Glomerular visceral epithelial cell (primary cell): ENCODE measurements at regions not wholly inside any gene's neighbourhood (a gene's known extent, or its start where the extent isn't known, plus 50 kb on each side); places are given as distances from the start of the nearest gene placed in this dataset.
A peak's percentile ranks its signal among the peaks of the same experiment; 100 is the strongest.
"Not testable (repeated sequence)": the region's sequence is repeated elsewhere in the genome, so short reads cannot be mapped to it uniquely, and the experiment has no call there.

Experiments
- DNase-seq: peaks from one replicate; pipeline ENCODE4 v3.0.0-alpha.2; 2016; ENCODE audit errors: extremely low spot score

DNA sequence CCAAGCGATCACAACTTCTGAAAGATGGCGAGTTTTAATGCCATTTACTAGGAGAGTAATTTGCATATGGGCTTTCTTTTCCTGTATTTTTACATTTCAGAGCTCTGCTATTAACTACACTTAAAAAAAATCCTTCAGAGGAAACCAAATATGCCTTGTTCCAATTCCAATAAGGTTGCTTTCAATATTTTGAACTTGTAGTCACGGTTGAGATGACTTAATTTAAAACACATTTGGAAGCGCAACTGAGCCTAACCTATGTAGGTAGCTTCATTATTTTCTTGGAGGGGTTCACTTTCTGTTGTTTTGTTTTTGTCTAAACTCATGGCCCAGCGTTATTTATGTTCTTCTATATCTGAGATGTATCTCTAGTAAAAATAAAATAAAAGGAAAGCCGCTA, 93.4 kb downstream of the BLID start:
- DNase-seq, result no peak

DNA sequence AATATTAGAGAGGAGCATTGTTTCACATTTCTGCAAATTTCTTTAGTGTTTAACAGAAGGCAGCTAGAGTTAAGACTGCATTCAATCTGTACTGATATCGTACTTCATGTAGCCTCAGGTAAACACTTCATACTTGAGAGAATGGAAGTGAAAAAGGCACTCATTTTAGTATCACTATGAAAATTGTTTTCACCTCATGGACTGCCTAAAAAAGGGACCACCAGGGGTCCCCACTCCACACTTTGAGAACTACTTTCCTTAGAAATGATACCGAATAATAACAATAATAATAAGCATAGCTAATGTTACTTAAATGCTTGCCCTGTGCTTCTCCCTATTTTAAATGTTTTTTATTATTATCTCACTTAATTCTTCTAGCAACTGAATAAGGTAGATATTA, 95.1 kb downstream of the BLID start:
- peak; percentile 10 for DNase-seq

DNA sequence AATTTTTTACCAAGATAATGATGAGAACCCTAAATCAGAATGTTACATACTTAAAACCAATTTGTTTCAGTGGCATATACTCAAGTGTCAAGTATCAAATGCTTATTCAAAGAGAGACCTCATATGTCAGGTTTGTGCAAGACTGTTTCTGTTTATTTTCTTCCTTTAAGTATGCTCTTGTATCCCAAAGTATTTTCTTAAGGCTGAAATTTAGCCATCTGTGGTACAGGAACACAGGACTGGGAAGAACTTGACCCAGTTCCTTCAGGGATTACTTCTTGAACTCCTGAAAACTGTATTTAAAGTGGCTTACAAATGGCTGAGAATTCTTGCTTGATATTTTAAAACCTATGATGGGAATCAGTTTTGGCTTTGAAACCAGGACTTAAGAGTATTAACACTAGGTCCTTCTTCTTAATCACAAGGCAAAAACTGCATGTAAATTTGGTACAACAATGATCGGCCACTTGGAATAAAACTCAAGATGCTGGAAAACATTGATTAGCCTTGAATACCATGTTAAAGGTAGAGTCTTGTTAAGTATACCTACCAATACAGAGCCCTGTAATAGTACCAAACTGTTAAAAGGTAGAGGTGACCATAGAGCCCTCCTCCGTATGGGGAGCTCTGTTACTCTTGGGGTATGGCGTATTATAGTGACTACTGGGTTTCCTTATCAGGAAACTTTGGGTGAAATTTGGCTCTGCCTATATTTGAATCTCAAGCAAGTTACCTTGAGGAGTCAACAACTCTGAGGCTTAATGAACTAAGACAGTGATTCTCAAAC, 95.9 kb downstream of the BLID start:
- no peak for DNase-seq

DNA sequence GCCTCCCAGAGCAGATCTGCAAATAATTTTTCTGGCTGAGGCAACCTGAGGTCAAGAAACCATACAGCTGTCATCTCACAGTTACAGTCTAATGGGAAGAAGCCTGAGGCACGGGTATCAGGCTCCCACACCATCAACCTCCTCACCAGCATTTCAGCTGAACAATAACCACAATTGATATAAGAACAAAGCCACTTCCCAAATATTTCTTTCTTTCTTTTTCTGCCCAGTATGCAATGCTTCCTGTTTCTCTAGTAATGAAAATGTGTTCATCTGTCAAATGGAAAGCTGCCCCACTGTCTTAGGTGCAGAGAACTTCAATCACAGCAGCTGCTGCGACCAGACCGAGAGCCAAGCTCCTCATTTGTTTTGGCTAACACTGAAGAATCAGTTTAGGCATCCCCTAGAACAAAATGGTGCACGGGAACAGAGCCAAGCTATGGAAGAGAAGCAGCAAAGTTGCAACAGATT, 108.4 kb downstream of the BLID start:
- DNase-seq, result no peak

DNA sequence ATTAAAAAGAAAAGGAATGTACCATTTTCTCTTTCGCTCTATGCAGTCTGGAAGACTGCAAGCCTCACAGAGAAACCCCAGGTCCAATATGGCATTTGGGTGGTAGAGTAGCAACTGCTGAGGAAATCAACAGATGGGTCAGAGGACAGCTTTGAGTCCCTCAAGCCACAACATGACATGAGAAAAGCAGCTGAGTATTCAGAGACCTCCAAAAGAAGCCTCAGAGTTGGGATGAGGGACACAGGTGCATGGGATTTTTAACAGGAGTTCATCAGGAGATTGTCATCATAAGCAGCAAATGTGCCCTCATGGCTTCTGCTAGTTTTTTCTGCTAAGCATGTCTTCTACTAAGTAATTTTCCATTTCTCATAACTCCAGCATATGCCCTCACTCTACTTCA, 111.6 kb downstream of the BLID start:
- no peak for DNase-seq

DNA sequence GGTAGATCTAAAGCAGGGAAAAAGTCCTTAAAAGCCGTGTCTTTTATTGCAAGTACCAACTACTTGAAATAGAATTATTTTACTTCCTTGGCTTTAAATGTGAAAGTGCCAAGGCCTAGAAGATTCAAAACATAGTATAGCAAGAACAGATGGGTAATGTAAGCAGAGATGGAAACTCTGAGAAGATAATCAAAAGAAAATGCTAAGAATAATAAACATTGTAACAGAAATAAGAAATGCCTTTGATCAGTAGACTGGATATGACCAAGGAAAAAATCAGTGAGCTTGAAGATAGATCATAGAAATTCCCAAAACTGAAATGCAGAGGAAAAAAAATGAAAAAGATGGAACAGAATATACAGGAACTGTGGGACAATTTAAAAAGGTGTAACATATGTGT, 113.1 kb downstream of the BLID start:
- no peak for DNase-seq

DNA sequence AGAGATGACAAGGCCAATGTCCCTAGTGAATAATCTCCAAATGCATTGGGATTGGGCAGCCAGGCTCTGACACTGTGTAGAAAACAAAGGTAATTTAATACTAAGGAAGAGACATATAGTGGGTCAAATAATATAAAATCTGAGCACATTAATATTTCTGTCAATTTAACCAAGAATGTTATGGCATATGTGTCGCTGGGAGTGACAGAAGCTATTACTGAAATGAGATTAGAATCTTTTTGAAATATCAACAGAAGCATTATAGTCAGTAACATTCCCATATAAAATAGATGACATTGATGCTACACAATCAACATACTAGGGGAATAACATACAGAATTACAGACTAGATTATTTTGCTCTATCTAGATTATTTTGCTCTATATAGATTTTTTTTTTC, 114.0 kb downstream of the BLID start:
- no peak for DNase-seq

DNA sequence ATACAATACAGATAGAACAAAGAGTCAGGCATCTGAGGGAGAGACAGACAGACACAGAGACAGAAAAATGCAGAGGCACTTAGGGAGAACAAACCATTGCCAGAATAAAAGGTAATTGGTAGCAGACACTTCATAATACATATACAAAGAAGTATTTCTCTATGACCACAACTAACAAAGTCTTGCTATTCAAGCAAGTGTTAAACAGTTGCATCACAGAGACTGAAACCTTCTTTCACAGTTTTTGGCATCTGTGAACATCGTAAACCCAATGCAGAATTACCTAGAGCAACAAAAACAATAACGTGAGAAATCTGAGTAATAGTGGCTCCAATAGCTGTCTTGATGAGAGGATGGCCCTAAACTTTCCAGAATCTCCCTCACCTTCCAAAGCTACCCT, 116.4 kb downstream of the BLID start:
- no peak for DNase-seq

DNA sequence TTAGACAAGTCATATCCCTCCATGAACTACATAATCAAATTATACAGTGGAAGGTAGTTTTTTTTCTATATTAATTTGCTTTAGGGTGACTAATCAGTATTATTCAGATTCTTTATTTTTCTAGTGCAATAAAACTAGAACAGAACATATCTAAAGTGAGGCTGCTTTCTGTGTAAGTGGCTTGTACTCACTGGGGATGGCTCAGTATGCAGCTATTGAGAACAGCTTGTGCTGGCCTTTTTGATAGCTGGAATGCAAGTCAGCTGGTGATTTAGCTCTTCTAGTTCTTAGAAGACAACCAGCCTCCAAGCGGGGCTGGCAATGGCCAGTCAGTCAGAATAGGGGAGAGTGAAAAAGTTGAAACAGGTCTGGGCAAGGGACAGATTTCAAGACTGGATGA, 119.4 kb downstream of the BLID start:
- no peak for DNase-seq

DNA sequence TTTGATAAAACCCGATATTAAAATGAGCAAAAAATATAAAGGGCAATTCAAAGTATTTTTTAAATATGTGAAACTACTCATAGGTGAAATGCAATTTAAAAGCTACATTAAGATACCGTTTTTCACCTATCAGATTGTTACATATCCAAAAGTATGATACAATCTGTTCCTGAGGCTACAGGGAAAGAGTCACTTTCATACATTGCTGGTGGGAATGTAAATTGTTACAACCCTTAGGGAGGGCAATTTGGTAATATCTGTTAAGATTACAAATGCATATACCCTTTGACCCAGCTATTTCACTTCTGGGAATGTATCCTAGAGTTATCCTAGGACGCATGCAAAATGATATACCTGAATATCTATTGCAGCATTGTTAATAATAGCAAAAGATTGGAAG, 132.1 kb downstream of the BLID start:
- DNase-seq, result no peak

DNA sequence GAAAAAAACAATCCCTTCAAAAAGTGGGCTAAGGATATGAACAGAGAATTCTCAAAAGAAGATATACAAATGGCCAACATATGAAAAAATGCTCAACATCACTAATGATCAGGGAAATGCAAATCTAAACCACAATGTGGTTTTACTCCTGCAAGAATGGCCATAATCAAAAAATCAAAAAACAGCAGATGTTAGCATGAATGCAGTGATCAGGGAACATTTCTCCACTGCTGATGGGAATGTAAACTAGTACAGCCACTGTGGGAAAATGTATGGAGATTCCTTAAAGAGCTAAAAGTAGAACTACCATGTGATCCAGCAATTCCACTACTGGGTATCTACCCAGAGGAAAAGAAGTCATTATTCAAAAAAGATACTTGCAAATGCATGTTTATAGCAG, 138.1 kb downstream of the BLID start:
- DNase-seq, result not testable (repeated sequence)

DNA sequence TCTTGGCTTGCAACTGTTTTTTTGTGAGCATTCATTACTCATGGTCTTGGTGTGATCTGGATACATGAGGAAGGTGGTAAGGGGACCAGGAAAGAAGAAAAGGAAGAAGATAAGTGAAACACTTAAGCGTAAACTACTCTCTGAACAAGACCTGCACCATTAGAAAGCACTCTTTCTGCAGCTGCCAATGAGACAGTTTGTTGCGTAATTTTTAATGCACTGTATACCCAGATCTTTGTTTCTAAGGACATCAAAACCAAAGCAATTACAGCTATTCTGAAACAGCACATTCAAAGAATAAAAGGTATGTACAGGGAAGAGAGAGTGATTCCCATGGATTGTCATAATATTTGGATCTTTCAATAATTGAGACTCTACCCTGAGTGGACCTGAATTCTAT, 147.4 kb downstream of the BLID start:
- DNase-seq, result no peak

DNA sequence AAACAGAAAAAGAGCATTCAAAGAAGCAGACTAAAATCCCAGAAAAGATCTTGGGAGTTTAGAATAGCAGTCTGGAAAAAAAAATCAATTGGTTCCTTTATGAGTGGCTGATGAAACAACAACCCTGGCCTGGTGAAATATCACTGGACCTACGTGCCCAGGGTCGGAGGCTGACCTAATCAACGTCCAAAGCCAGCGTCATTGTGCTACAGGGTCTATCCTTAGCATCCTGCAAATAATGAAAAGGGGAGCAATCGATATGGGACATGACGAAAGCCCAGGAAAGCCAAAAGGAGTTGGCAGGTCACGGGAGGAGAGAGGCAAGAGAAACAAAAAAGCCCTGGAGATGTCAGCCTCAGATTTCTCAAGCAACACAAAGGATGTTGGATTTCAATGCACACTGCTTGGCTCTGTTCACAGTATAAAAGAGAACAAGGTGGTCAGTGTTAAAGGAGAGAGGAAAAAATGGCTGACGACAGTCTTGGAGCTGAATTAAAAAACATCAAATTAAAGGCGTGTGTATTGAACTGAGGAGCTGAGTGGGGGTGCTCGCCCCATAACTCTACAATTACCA, 148.8 kb downstream of the BLID start:
- no peak for DNase-seq

DNA sequence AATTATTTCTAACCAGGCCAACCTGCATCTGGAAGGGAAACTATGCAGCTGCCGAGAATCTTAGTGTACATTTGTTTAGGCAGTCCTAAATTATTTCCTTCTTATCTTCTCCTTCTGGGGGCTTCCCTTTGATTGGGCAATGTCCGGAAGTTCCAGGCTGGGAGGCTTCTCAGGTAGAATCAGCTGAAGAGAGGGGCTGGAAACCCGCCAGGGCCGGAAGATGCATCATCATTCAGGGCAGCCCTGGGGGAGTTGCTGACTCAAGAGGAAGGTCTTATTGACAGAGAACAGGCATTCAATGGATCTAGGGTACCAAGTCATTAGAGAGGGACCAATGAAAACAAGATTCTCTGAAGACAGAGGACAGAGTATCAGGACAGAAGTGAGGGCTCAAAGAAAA, 150.7 kb downstream of the BLID start:
- DNase-seq, result peak; percentile 26

DNA sequence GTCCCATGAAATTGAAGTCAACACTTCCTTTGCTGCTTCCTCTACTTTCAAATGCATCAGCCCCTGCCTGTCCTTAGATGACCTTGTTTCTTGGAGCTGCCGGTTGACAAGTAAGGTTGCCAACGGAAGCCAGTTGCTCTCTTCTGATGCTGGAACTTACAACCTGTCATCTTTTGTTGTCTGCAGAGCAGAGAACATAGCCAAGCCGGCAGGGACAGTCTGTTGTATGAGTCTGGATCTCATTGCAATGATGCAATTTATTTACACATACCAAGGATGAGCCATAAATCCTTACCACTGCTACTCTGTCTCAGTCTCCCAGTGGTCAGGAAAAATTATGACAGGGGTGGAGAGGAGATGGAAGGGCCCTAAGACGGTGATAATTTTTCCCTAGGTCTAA, 151.4 kb downstream of the BLID start:
- no peak for DNase-seq

DNA sequence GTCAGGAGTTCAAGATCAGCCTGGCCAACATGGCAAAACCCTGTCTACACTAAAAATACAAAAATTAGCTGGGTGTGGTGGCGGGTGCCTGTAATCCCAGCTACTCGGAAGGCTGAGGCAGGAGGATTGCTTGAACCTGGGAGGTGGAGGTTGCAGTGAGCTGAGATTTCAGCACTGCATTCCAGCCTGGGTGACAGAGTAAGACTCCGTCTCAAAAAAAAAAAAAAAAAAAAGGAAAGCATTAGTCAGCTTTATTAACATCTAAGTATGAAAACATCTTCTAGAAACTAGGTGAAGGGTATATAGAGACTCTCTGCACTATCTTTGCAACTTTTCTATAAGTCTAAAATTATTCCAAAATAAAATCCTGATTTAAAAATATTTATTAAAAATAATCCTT, 152.2 kb downstream of the BLID start:
- DNase-seq, result not testable (repeated sequence)

DNA sequence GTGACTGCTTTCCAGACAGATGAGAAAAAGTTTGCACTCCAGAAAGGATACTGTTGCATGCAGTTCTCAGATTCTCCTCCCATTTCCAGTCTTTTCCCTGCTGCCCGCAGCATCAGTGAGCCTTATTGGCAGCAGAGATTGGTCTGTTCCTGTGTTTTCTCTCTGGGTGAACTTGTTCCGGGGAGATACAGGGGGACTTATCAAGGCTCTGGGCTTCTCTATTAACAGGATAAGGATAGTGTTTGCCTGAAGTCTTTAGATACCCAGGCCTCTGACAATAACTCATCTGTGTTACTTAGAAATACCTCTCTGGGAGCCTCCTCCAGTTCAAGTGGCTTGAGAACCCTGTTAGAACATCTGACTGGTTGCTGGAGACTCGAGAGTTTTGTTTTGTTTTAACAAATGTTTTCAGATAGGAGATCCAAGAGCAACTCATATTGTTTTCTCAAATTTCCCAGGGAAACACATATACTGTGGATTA, 154.7 kb downstream of the BLID start:
- DNase-seq, result no peak

DNA sequence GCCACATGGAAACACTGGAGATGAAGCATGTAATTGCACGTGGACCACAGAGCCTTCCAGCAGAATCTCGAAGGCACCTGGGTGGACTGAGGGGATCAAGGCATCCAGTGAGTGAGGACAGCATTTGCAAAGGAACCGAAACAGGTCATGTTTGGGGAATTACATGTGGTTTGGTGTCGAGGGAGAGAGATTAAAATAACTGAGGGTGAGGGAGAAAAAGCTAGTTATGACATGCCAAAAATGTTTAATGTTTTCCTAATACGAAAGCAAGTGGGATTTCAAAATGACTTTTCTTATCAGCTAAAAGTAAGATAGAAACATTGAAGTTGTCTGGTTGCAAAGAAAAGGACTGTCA, 157.1 kb downstream of the BLID start:
- DNase-seq, result no peak

DNA sequence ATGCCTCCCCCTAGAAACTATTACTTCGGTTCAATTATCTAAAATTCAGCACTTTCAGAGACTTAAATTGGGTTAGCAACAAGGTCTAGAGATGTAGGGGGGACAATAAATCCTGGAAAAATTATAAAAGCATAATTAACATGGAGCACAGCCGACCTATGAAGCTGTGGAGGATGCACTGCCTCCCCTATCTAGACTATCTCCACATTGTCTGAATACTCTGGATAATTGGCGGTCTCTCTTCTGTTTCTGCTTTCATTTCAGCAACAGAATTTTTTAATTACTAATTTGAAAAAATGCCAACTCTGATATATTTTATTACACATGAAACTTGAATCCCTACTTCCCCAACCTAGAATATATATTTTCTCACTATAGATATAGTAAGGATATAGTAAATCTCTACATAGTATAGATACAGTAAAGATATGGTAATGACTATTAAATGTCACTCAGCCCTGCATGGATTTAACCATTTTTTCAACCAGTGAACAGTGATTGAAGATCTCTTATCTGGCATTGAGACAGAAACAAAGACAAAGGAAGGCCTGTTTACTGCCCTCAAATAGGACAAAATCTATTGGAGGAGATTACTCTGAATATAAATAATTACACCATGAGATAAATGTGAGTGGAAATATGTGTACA, 157.6 kb downstream of the BLID start:
- no peak for DNase-seq

DNA sequence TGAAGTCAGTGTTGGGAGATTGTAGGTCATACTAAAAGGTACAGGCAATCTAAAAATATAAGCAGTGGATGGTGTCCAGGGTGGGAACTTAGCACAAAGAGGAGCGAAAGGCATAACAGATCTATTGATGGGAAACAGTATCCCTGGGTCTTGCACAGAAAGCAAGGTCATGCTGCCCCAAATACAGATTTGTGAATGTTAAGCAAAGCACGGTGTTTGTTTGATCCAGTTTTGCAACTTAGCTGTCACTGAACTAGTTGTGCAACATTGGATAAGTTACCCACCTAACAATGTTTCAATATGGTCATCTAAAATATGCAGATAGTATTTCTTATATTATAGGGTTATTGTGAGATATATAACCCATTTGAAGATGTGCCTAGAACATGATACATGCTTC, 162.9 kb downstream of the BLID start:
- DNase-seq, result no peak

DNA sequence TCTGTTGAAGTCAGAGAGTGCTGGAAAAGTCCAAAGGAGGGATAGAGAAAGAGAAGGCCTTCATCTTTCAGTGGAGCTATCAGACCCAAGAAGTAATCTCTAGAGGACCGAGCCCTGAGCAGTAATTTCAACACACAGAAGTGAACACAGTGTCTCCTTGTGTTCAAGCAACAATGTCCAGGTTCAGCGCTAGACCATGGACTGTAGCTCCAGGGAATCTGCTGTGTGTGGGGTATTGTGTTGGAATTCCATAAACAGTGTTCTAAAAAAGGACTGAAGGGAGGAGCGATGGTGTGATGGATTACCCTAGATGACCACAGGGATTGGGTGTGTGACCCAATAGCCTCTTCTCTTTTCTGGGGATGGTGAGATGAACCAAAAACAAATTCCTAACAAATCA, 165.9 kb downstream of the BLID start:
- DNase-seq, result no peak

DNA sequence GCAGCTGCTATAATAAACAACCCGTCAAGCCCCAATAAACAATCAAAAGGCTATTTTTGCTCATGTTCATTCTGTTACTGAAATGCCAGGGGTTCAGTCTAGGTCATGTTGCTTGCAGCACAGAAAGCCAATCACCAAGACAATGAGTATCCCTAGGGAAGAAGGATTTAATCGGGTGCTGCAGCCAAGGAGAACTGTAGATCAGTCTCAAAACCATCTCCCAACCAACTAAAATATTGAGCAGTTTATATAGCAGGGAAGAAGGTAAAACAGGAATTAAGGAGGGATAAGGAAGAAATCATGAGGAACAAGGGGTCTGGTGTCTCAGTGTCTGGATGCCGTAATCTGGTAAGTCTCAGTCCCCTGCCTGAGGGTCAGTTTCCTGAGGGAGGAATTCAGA, 169.5 kb downstream of the BLID start:
- DNase-seq, result no peak

DNA sequence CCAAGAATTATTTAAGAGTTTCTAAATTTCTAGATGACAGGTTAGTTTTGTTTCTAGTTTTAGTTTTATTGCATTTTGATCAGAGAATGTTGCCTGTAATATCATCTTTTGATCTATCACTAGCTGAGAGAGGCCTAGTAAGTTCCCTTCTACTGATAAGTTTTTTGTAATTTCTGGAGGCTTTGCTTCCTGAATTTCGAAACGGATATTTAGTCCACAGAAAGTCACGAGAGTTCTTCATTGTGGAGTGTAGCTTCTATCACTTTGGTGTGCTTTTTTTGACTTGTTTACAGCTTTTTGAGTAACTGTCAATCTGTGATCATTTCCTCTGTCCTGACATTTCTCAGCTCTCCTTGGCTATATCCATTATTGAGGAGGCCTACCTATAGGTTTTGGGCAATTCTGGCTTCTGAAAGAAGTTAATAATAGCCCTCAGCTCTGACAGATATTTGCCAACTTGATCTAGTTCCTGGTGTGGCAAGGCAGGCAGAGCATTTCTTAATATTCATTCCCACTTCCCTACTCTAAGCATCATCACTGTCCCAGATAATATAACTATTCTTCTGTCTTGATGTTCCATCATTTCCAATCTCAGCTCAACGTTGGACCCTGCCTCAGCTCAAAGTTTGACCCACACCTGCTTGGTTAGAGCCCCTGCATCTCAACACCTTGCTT, 171.3 kb downstream of the BLID start:
- DNase-seq, result no peak
